SH-SY5Y (cell line): ENCODE measurements at regions not wholly inside any gene's neighbourhood (a gene's known extent, or its start where the extent isn't known, plus 50 kb on each side); places are given as distances from the start of the nearest gene placed in this dataset.

Experiments
- GATA2 ChIP-seq: IDR thresholded peaks from 2 replicates; pipeline ENCODE4 v1.6.1; 2011; ENCODE audit warnings: mild to moderate bottlenecking, low read depth, low read length
- GATA3 ChIP-seq: IDR thresholded peaks from 2 replicates; pipeline ENCODE4 v1.6.1; 2011; ENCODE audit warnings: low read depth, mild to moderate bottlenecking, low read length, moderate library complexity

- no peak for TF ChIP-seq GATA2
- no peak for TF ChIP-seq GATA3
Measured at GRCh38 chr14:49428076-49428475, 158.1 kb downstream of the RPS29 start.
